ENCODE measurements at regions not wholly inside any gene's neighbourhood (a gene's known extent, or its start where the extent isn't known, plus 50 kb on each side); places are given as distances from the start of the nearest gene placed in this dataset.

DNA sequence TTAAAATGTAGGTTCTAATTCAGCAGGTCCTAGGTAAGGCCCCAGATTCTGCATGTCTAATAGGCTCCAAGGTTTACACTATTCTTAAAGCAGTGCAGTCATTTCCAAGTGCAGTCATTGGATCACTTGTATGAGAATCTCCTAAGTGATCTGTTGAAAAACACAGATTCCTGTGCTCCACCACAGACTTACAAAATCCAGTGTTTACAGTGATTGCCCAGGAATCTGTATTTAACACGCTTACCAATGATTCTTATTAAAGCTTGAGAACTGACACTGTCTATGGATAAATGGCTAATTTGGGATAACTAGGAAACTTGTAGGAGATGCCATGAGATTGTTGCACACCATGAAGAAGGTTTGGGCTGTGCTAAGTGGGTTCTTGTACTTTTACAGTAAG, 104.6 kb upstream of the PLEKHG1 start:
- TF ChIP-seq, protein P1, sequence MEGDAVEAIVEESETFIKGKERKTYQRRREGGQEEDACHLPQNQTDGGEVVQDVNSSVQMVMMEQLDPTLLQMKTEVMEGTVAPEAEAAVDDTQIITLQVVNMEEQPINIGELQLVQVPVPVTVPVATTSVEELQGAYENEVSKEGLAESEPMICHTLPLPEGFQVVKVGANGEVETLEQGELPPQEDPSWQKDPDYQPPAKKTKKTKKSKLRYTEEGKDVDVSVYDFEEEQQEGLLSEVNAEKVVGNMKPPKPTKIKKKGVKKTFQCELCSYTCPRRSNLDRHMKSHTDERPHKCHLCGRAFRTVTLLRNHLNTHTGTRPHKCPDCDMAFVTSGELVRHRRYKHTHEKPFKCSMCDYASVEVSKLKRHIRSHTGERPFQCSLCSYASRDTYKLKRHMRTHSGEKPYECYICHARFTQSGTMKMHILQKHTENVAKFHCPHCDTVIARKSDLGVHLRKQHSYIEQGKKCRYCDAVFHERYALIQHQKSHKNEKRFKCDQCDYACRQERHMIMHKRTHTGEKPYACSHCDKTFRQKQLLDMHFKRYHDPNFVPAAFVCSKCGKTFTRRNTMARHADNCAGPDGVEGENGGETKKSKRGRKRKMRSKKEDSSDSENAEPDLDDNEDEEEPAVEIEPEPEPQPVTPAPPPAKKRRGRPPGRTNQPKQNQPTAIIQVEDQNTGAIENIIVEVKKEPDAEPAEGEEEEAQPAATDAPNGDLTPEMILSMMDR (IDR thresholded peaks at IDR 0.05) = no peak
- TF ChIP-seq POLR2AphosphoS5 (IDR thresholded peaks at IDR 0.05; ENCODE audit: insufficient read depth in 1 of 2, low read depth in 1 of 2) = no peak
